Natural killer cell (primary cell): ENCODE measurements at regions not wholly inside any gene's neighbourhood (a gene's known extent, or its start where the extent isn't known, plus 50 kb on each side); places are given as distances from the start of the nearest gene placed in this dataset.

ENCODE experiments used
- ATAC-seq, 3 donors: fragments of 150-1000 bp in 2 of 3; fragments of 200-7000 bp in 1 of 3; cut with Tn5 transposase; 1 replicate in 1 of 3; 2 replicates in 2 of 3; pipeline ENCODE4 v1.10.0; 2021; ENCODE audit warnings: mild to moderate bottlenecking in 2 of 3, moderate library complexity in 2 of 3
- DNase-seq, 2 donors: peaks; one replicate each; pipeline versions ENCODE4 v3.0.0 to v3.0.0-alpha.2; 2013 to 2021; ENCODE audit warnings: mixed read lengths in 1 of 2
- H3K27ac ChIP-seq: one replicate; pipeline ENCODE4 v1.5.1; 2013; ENCODE audit warnings: mild to moderate bottlenecking, low read length
- H3K27me3 ChIP-seq: one replicate; pipeline ENCODE4 v1.6.1; 2013; ENCODE audit warnings: low read length; ENCODE audit not compliant: control insufficient read depth, insufficient read depth
- H3K36me3 ChIP-seq: one replicate; pipeline ENCODE4 v1.6.1; 2013; ENCODE audit warnings: low read length; ENCODE audit not compliant: control insufficient read depth, insufficient read depth
- H3K4me1 ChIP-seq: one replicate; pipeline ENCODE4 v1.6.1; 2013; ENCODE audit warnings: low read length; ENCODE audit not compliant: control insufficient read depth, insufficient read depth
- H3K4me3 ChIP-seq: one replicate; pipeline ENCODE4 v1.5.1; 2013; ENCODE audit warnings: low read length
- H3K9me3 ChIP-seq: one replicate; pipeline ENCODE4 v1.6.1; 2013; ENCODE audit warnings: low read length; ENCODE audit not compliant: control insufficient read depth, insufficient read depth
- H3K27ac Mint-ChIP-seq, 2 donors: one replicate each; pipeline ENCODE4 v1.8.0; 2022; ENCODE audit warnings: mild to moderate bottlenecking in 2 of 2, mixed read lengths in 2 of 2, moderate library complexity in 1 of 2
- H3K27me3 Mint-ChIP-seq, 2 donors: one replicate each; pipeline ENCODE4 v1.8.0; 2022; ENCODE audit warnings: low read depth in 2 of 2, mixed read lengths in 2 of 2
- H3K36me3 Mint-ChIP-seq: one replicate; pipeline ENCODE4 v1.8.0; 2022; ENCODE audit warnings: mixed read lengths
- H3K4me1 Mint-ChIP-seq, 2 donors: one replicate each; pipeline ENCODE4 v1.8.0; 2022; ENCODE audit warnings: mixed read lengths in 2 of 2
- H3K4me3 Mint-ChIP-seq: one replicate; pipeline ENCODE4 v1.8.0; 2022; ENCODE audit warnings: mild to moderate bottlenecking, moderate library complexity, mixed read lengths
- H3K9me3 Mint-ChIP-seq, 2 donors: one replicate each; pipeline ENCODE4 v1.8.0; 2022; ENCODE audit warnings: mixed read lengths in 2 of 2
- WGBS: methylation state at CpG from one replicate; pipeline ENCODE4 v1.1.7; 2013; ENCODE audit warnings: missing lambda C conversion rate; ENCODE audit not compliant: insufficient coverage; 5-methylcytosine and 5-hydroxymethylcytosine counted together
- intact Hi-C: fragments of 100-400 bp; cut with micrococcal nuclease; formaldehyde crosslinking; loops from one replicate; pipeline ENCODE4 v1.14.2; 2022
- TF ChIP-seq, protein P1 (sequence below): fragments of 200-600 bp; IDR thresholded peaks from one replicate; pipeline ENCODE4 v1.8.0; 2022; ENCODE audit warnings: antibody characterized with exemption

DNA sequence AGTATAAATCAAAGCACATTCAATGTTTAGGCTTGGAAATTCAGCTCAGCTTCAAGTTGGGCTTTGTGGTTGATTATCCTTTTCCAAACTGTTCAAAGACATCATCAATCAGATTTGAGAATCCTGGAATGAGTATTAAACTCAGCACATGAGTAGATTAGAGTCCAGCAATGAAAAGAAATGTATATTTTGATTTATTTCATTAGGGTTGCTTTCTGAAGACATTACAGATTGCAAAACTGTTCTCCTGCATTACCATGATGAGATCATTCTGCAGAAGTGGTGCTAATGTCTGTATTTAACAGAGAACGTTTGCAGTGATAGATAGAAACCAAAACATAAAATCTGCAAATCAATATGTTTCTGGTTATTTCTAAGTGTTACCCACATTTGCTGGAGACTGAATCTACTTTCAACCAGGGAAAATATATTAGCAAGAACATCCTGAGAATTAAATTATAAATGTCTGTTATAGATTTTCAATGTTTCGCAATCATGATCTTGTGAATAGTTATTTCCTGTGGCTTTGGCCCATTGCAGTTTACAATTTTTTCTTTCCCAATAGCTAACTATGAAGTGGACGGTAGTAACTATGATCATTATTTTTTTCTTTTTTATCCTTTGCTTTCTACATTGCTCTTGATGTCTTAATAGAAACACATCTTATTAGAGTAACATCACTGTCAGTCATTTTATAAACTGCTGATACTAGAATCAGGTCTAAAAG lies 1125.7 kb upstream of the GOT2 start:
- WGBS = no CpG with 5 or more reads among the region's 3 CpGs
- no peak for DNase-seq
- H3K27me3 Mint-ChIP-seq = no peaks in the 10 kb centered on the region
- H3K4me3 Mint-ChIP-seq = no peak overlapping the region
- H3K36me3 Mint-ChIP-seq = no peaks in the 10 kb centered on the region
- Histone ChIP-seq H3K36me3 (no peaks in the 10 kb centered on the region), H3K27me3 (no peaks in the 10 kb centered on the region), H3K4me3 (no peak overlapping the region), H3K4me1 (no peaks in the 10 kb centered on the region), H3K9me3 (peaks cover 2% of the 10 kb centered on the region), H3K27ac (no peak overlapping the region)
- no peak for ATAC-seq
- H3K27ac Mint-ChIP-seq = no peak overlapping the region
- peaks cover 3 to 12% of the 10 kb centered on the region in 2 donors for H3K9me3 Mint-ChIP-seq
- H3K4me1 Mint-ChIP-seq = no peaks in the 10 kb centered on the region
- intact Hi-C loops = no loop called here
- TF ChIP-seq, protein P1, sequence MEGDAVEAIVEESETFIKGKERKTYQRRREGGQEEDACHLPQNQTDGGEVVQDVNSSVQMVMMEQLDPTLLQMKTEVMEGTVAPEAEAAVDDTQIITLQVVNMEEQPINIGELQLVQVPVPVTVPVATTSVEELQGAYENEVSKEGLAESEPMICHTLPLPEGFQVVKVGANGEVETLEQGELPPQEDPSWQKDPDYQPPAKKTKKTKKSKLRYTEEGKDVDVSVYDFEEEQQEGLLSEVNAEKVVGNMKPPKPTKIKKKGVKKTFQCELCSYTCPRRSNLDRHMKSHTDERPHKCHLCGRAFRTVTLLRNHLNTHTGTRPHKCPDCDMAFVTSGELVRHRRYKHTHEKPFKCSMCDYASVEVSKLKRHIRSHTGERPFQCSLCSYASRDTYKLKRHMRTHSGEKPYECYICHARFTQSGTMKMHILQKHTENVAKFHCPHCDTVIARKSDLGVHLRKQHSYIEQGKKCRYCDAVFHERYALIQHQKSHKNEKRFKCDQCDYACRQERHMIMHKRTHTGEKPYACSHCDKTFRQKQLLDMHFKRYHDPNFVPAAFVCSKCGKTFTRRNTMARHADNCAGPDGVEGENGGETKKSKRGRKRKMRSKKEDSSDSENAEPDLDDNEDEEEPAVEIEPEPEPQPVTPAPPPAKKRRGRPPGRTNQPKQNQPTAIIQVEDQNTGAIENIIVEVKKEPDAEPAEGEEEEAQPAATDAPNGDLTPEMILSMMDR = no peak

DNA sequence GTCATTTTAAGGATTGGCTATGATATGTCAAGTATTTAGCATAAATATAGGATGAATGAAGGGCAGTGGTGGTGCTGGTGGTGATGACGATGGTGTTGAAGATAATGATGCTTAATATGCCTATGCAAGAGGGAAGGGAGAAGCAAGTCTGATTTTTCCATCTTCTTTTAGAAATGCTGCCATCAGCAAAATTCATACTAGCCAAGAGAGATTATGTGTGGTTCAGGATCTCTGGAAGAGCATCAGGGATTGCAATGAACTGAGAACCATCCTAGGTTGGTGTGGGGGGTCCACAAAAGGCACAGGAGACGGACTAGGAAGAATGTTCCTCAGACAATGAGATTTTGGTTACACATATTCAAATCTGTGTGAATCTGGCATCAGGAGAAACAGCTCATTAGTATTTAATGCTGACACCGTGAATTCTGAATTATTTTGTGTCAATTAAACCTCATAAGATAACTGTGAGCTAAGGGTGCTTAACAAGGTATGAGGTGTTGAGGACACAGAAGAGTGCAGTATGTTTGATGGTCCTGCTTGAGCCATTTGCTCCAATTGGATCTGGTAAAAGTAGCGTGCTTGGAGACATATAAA lies 1120.8 kb upstream of the GOT2 start:
- WGBS = 79% methylated on average over 4 of the region's 4 CpGs
- H3K36me3 ChIP-seq = no peaks in the 10 kb centered on the region

DNA sequence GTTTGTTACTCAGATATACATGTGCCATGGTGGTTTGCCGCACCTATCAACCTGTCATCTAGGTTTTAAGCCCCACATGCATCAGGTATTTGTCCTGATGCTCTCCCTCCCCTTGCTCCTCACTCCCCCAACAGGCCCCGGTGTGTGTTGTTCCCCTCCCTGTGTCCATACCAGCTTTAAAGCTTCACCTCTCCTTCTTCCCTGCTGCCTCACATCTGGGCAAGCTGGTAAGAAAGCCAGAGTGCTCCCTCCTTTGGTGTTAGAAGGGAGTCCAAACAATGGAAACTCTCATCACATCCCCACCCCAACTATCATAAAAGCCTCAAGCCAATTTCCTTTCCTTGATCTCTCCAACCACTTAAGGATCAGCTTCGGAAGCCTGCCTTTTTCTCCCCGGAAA lies 1115.6 kb upstream of the GOT2 start:
- no peaks in the 10 kb centered on the region for H3K4me1 ChIP-seq
- Mint-ChIP-seq H3K27ac (no peak overlapping the region), H3K9me3 (peaks cover 11 to 23% of the 10 kb centered on the region in 2 donors), H3K36me3 (peaks cover 5% of the 10 kb centered on the region), H3K27me3 (no peaks in the 10 kb centered on the region), H3K4me3 (no peak overlapping the region), H3K4me1 (no peaks in the 10 kb centered on the region)
- no peaks in the 10 kb centered on the region for H3K9me3 ChIP-seq
- no peaks in the 10 kb centered on the region for H3K36me3 ChIP-seq
- H3K27ac ChIP-seq = no peak overlapping the region
- no peak for DNase-seq
- ATAC-seq = no peak
- TF ChIP-seq, protein P1 = no peak
- no peaks in the 10 kb centered on the region for H3K27me3 ChIP-seq
- intact Hi-C loops = no loop called here
- WGBS = 76% methylated on average over 3 of the region's 4 CpGs
- no peak overlapping the region for H3K4me3 ChIP-seq

More for the DNA sequence above, 1120.8 kb upstream of the GOT2 start:
- H3K4me1 ChIP-seq = no peaks in the 10 kb centered on the region
- H3K4me3 Mint-ChIP-seq = no peak overlapping the region
- no peaks in the 10 kb centered on the region for H3K9me3 ChIP-seq
- no peak for ATAC-seq
- DNase-seq = no peak
- no peak overlapping the region for H3K4me3 ChIP-seq
- TF ChIP-seq, protein P1 = no peak
- intact Hi-C loops = no loop called here
- peaks cover 12 to 19% of the 10 kb centered on the region in 2 donors for H3K9me3 Mint-ChIP-seq
- H3K4me1 Mint-ChIP-seq = no peaks in the 10 kb centered on the region
- H3K27ac ChIP-seq = no peak overlapping the region
- H3K27me3 Mint-ChIP-seq = no peaks in the 10 kb centered on the region
- H3K27me3 ChIP-seq = no peaks in the 10 kb centered on the region
- no peak overlapping the region for H3K27ac Mint-ChIP-seq
- H3K36me3 Mint-ChIP-seq = peaks cover 5% of the 10 kb centered on the region

DNA sequence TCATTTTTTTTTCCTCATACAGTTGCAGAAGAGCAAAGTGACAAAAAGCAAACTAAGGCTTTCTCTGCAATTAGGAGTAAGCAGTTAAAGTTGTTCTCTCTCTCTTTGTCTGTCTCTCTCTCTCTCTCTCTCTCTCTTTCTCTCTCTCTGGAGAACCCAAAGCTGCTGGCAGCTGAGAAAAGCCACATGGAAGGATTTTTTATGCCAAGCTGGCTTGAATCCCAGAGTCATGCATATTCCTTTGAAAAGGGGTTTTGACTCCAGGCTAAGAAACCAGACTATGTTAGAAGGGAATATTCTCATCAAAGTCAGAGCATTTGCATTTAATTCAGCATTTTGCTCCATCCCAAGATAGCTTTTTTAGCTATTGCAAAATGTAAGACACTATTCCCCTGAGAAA lies 1114.2 kb upstream of the GOT2 start:
- H3K27ac Mint-ChIP-seq = no peak overlapping the region
- H3K36me3 Mint-ChIP-seq = peaks cover 16% of the 10 kb centered on the region
- intact Hi-C loops = no loop called here
- TF ChIP-seq, protein P1 = no peak
- ATAC-seq = no peak
- no peak for DNase-seq
- no peak overlapping the region for H3K4me3 Mint-ChIP-seq
- H3K27me3 Mint-ChIP-seq = no peaks in the 10 kb centered on the region
- no peaks in the 10 kb centered on the region for H3K27me3 ChIP-seq
- no peaks in the 10 kb centered on the region for H3K9me3 ChIP-seq
- H3K27ac ChIP-seq = no peak overlapping the region
- no peak overlapping the region for H3K4me3 ChIP-seq
- no peaks in the 10 kb centered on the region for H3K36me3 ChIP-seq
- H3K4me1 ChIP-seq = no peaks in the 10 kb centered on the region
- peaks cover 14 to 25% of the 10 kb centered on the region in 2 donors for H3K9me3 Mint-ChIP-seq
- no peaks in the 10 kb centered on the region for H3K4me1 Mint-ChIP-seq
